Hepatocyte (in vitro differentiated cells): ENCODE measurements at regions not wholly inside any gene's neighbourhood (a gene's known extent, or its start where the extent isn't known, plus 50 kb on each side); places are given as distances from the start of the nearest gene placed in this dataset.

Experiments
- CTCF ChIP-seq: fragments of 200-600 bp; sonication (generic); IDR thresholded peaks from 2 replicates; pipeline ENCODE4 v1.5.1; 2016; ENCODE audit warnings: antibody characterized with exemption, mild to moderate bottlenecking; ENCODE audit not compliant: poor library complexity
- EZH2 ChIP-seq: fragments of 200-600 bp; sonication (generic); IDR thresholded peaks from 2 replicates; pipeline ENCODE4 v1.6.1; 2016; ENCODE audit warnings: antibody characterized with exemption, mild to moderate bottlenecking, borderline replicate concordance
- EZH2phosphoT487 ChIP-seq: fragments of 200-600 bp; sonication (generic); IDR thresholded peaks from one replicate; pipeline ENCODE4 v1.6.1; 2018; ENCODE audit warnings: antibody characterized with exemption, mild to moderate bottlenecking, low read depth, moderate library complexity; ENCODE audit not compliant: unreplicated experiment, severe bottlenecking

- TF ChIP-seq EZH2: no peak
- no peak for TF ChIP-seq CTCF
- TF ChIP-seq EZH2phosphoT487: no peak
Observed at GRCh38 chr5:117488976-117489500, 914.4 kb upstream of the SEMA6A start.
